GM19467 (cell line): ENCODE measurements at regions not wholly inside any gene's neighbourhood (a gene's known extent, or its start where the extent isn't known, plus 50 kb on each side); places are given as distances from the start of the nearest gene placed in this dataset.

Experiments
- ATAC-seq: cut with Tn5 transposase; IDR thresholded peaks from one replicate; pipeline ENCODE4 v1.9.1; 2021; ENCODE audit warnings: mild to moderate bottlenecking, moderate library complexity; ENCODE audit not compliant: unreplicated experiment

- ATAC-seq, result no peak
Observed at GRCh38 chr13:32960626-32961025, 55.6 kb upstream of the KL start.

GRCh38 chr13:32961724-32962123, 54.5 kb upstream of the KL start:
- no peak for ATAC-seq

- no peak for ATAC-seq
Observed at GRCh38 chr13:32962342-32962741, 53.9 kb upstream of the KL start.

- ATAC-seq, result no peak
Observed at GRCh38 chr13:32964987-32965386, 51.2 kb upstream of the KL start.
